ENCODE measurements at regions not wholly inside any gene's neighbourhood (a gene's known extent, or its start where the extent isn't known, plus 50 kb on each side); places are given as distances from the start of the nearest gene placed in this dataset.

GRCh38 chr5:2196416-2196815 is 313.7 kb upstream of the IRX4 start:
- no peak for TF ChIP-seq CTCF (IDR thresholded peaks at IDR 0.05; ENCODE audit: extremely low read depth in 1 of 2, insufficient read depth in 1 of 2, low read depth in 1 of 2, low read length in 2 of 2)
- TF ChIP-seq EZH2 (IDR thresholded peaks at IDR 0.05; ENCODE audit: borderline replicate concordance, low read depth, low read length, severe bottlenecking): no peak

All from endothelial cell of umbilical vein (primary cell).